ENCODE measurements at regions not wholly inside any gene's neighbourhood (a gene's known extent, or its start where the extent isn't known, plus 50 kb on each side); places are given as distances from the start of the nearest gene placed in this dataset.
"Not testable (repeated sequence)": the region's sequence is repeated elsewhere in the genome, so short reads cannot be mapped to it uniquely, and the experiment has no call there.

- DNase-seq (ENCODE audit: low read depth, low spot score): no peak
Observed at GRCh38 chr11:86749821-86750401, 50.4 kb upstream of the PRSS23 start.

DNA sequence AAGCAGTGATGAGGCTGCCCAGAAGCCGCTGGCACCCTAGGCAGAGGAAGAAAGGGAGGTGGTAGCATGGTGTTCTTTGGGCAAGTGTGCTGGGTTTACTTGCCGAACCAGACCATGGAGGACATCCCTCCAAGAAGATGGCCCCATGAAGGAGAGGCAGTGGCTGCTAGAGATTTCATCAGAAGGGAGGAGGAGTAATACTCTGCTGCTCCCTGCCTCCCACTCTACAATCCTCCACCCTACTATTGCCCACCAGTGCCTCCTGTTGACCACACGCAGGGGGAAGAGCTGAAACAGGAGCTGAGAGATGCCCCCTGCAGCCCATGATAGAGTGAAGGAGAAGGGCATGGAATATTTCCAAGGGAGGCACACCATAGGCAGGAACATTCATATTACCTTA lies 51.0 kb upstream of the PRSS23 start:
- DNase-seq (ENCODE audit: low read depth, low spot score): no peak

GRCh38 chr11:86748296-86748695 lies 52.0 kb upstream of the PRSS23 start:
- no peak for DNase-seq (ENCODE audit: low read depth, low spot score)

DNA sequence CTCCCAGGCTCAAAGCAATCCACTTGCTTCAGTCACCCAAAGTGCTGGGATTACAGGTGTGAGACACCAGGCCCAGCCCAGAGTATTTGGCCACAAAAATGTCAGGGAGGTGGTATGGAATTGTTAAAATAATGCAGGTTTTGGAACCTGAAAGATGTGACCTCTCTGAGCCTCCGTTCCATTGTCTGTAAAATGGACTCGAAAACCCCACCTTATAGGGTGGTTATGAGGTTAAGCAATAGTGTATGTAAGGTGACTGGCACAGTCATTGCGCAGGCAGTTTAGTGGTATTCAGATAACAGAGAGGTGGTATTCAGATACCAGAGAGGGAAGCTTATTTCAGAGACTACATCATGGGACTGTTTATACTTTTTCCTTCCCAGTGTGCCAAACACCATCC lies 52.5 kb upstream of the PRSS23 start:
- DNase-seq (ENCODE audit: low read depth, low spot score): no peak

GRCh38 chr11:86746514-86746913 lies 53.8 kb upstream of the PRSS23 start:
- DNase-seq (ENCODE audit: low read depth, low spot score): no peak

- no peak for DNase-seq (ENCODE audit: low read depth, low spot score)
Observed at GRCh38 chr11:86745571-86745970, 54.8 kb upstream of the PRSS23 start.

DNA sequence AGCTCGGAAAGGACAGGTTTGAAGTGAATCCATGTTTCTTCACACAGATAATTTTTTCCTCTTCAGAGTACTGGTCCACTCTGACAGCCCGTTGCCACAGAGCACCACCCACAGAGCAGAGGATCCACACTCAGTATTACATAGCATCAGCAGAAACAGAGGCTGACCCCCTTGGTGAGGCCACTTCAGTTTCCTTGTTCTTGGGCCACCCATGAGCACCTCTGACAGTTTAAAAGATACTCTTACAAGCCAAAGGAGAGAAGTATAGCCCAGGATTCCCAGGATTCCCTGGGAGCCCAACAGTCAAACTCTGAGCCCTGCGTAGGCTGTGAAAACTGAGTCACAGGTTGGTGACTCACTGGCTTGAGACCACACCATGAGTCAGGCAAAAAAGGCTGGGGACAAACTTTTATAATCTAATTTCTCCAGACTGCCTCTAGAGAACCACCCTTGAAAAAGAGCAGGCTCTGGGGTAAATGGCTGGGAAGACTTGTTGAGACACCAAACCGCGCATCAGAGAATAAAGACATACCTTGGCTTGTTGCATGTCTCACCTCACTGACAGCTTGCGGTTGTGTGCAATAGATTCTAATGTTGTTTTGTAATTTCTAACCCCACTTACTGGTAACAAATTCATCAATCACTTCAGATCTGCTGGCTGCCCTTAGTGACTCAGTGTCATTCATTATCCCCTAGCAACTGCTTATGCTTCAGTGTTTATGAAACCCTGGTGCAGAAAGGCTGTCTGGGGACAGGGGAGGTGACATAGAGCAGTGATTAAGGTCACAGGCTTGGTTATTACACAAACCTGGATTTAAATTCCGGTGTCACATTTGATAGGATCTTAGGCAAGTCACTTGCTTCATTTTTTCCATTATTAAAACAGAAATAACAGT lies 56.9 kb upstream of the PRSS23 start:
- peak; percentile 96 for DNase-seq (ENCODE audit: low read depth, low spot score)

DNA sequence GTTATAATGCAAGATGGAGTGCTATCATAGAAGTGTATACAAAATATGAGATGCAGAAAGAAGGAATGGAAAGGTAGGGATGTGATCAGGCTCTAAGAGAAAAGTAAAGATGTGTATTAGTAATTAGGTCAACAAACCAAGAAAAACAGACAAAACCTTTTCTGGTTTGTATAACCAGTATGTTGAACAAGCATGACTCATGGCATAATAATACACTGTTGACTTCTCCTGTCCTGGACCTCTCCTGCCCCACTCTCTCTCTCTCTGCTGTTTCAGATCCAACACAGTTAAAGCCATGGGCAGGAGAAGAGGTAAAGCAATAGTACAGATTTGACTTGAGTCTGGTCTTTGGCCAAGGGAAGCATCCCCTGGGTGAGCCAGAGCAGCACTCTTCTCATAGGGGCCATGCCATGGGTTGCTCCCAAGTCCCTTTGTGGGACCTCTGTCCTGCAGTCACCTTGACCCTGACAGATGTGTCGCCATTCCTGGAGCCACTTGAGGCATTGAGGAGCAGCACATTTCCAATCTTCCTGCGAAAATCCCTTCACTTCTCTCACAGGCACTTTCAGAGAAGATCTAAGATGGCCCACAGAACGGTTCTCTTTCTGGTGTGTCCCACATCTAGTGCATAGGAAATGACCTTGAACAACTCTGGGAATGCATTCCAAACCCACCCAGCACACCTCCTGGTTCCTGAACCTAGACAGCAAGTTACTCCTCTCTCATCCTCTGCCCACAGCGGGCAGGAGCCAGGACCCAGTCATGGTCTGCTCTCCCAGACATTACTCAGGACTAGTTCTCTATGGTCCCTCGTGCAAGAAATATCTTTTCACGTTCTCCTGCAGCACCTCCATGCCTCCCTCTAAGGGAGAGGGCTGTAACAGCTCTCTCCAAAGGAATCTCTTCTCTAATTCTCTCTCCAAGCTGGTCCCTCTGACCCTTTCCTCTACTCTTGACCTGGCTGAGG lies 58.2 kb upstream of the PRSS23 start:
- peak; percentile 79 for DNase-seq (ENCODE audit: low read depth, low spot score)

- no peak for DNase-seq (ENCODE audit: low read depth, low spot score)
Observed at GRCh38 chr11:86741484-86741835, 58.9 kb upstream of the PRSS23 start.

- peak; percentile 93 for DNase-seq (ENCODE audit: low read depth, low spot score)
Observed at GRCh38 chr11:86740628-86741483, 59.5 kb upstream of the PRSS23 start.

- DNase-seq (ENCODE audit: low read depth, low spot score): no peak
Observed at GRCh38 chr11:86738568-86738967, 61.8 kb upstream of the PRSS23 start.

- DNase-seq (ENCODE audit: low read depth, low spot score): no peak
Observed at GRCh38 chr11:86737737-86738136, 62.6 kb upstream of the PRSS23 start.

DNA sequence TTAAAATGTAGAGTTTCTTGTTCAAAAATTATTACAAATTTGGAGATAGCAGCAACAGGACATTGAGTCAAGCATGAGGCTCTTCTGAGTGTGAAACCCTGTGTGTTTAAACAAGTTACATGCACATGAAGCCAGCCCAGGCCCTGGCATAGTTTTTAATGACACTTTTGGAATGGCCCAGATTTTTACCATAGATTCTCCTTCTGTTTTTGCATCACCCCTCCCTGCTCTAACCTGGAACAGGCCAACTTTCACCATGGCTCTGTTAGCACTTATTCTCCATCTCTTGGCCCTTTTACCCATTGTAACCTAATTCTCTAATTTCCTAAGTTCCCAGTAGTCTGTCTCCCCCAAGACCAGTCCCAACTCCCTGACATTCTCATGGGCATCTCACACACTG lies 63.1 kb upstream of the PRSS23 start:
- no peak for DNase-seq (ENCODE audit: low read depth, low spot score)

DNA sequence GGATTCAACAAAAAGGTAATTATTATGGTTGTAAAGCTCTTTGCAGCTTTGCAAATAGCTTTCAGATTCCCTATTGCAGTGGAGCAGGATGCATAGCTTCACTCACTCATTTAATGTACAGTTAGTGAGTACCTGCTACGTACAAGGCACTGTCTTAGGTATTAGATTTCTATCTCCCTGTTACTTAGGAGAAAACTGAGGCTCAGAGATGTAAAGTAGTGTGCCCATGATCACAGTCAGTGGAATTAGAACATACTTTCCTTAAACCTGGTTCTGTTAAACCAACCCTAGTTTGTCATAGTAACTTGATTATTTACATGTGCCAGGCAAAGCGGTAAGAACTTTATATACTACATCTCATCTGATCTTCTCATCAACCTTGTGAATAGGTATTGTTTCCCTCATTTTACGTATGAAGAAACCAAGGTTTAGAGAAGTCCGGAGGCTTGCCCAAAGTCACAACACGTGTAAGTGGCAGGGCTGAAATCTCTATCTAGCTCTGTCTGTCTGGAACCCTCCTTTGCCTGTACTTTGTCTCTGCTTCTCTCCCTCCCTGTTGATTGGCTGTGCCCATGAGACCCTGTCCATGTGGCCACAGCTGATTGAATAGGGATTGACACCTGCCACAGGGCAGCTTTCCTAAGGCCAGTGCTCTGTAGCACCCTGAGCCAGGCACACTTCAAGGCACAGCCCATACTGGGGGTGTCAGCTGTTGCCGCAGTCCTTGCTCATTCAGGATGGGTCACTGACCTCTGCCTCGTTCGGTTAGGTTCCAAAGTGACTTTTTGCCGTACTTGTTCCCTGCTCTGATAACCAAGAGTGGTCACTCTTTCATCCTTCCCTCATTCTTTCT lies 63.8 kb upstream of the PRSS23 start:
- no peak for DNase-seq (ENCODE audit: low read depth, low spot score)

DNA sequence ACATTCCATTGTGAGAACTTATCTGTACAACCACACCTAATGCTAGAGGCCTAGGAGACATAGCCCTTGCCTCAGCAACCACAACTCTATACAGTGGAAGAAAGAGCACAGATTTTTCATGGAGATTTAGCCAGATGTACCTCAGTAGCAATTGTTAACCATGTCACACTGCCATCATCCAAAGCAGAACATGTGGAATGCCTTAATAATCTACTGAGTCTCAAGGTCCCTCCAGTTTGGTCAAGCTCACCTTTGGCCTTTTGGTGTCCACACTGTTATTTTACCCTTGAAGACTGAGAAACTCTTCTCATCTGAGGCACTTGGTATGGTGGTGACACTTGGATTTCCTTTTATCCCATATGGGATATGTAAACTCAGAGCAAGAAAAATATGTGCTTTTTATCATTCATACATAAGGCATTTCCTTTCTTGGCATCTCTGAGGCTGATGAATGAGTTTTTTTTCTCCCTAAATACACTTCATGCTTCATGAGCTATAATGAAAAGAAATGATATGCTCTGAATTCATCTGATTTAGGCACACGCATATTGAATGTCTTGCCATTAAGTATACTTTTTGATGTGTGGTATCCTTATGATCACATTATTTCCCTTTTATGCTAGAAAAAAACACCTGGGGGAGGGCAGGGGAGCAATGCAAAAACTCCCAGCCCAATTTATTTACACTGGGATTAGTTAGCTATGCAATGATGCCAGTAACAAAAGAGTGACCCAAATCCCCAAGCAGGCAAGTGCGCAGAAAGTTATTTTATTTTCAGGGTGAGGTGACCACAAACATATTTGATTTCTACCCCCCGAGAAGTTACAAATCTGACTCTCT lies 63.3 kb upstream of the ME3 start:
- no peak for DNase-seq (ENCODE audit: low read depth, low spot score)

DNA sequence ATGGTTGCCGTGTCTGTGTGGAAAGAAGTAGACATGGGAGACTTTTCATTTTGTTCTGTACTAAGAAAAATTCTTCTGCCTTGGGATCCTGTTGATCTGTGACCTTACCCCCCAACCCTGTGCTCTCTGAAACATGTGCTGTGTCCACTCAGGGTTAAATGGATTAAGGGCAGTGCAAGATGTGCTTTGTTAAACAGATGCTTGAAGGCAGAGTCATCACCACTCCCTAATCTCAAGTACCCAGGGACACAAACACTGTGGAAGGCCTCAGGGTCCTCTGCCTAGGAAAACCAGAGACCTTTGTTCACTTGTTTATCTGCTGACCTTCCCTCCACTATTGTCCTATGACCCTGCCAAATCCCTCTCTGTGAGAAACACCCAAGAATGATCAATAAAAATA lies 60.3 kb upstream of the ME3 start:
- not testable (repeated sequence) for DNase-seq (ENCODE audit: low read depth, low spot score)

DNA sequence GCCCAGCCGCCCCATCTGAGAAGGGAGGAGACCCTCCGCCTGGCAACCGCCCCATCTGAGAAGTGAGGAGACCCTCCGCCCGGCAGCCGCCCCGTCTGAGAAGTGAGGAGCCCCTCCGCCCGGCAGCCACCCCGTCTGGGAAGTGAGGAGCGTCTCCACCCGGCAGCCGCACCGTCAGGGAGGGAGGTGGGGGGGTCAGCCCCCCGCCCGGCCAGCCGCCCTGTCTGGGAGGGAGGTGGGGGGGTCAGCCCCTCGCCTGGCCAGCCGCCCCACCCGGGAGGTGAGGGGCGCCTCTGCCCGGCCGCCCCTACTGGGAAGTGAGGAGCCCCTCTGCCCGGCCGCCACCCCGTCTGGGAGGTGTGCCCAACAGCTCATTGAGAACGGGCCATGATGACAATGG lies 59.9 kb upstream of the ME3 start:
- not testable (repeated sequence) for DNase-seq (ENCODE audit: low read depth, low spot score)

DNA sequence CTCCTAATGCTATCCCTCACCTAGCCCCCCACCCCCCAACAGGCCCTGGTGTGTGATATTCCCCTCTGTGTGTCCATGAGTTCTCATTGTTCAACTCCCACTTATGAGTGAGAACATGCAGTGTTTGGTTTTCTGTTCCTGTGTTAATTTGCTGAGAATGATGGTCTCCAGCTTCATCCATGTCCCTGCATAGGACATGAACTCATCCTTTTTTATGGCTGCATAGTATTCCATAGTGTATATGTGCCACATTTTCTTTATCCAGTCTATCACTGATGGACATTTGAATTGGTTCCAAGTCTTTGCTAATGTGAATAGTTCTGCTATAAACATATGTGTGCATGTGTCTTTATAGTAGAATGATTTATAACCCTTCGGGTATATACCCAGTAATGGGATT lies 57.2 kb upstream of the ME3 start:
- DNase-seq (ENCODE audit: low read depth, low spot score): not testable (repeated sequence)

GRCh38 chr11:86728562-86728961 lies 56.1 kb upstream of the ME3 start:
- DNase-seq (ENCODE audit: low read depth, low spot score): no peak

All from smooth muscle cell of the brain vasculature (primary cell).